Retinal pigment epithelial cell (primary cell): ENCODE measurements at regions not wholly inside any gene's neighbourhood (a gene's known extent, or its start where the extent isn't known, plus 50 kb on each side); places are given as distances from the start of the nearest gene placed in this dataset.

Experiments used
- DNase-seq: peaks from one replicate; pipeline ENCODE4 v3.0.0-alpha.2; 2010; ENCODE audit warnings: low read depth
- H3K4me3 ChIP-seq: 2 replicates; pipeline ENCODE4 v1.5.1; 2011; ENCODE audit warnings: mild to moderate bottlenecking, low read length, control low read depth, moderate library complexity
- CTCF ChIP-seq: conservative IDR thresholded peaks from 2 replicates; pipeline ENCODE4 v1.5.1; 2011; ENCODE audit warnings: low read depth, low read length, control low read depth, inconsistent platforms

- DNase-seq, result no peak
- H3K4me3 ChIP-seq, result no peak overlapping the region
- no peak for TF ChIP-seq CTCF
Observed at GRCh38 chr12:67794161-67794560, 145.6 kb downstream of the DYRK2 start.

- DNase-seq, result no peak
- no peak for TF ChIP-seq CTCF
Observed at GRCh38 chr12:67795236-67795635, 146.7 kb downstream of the DYRK2 start.

GRCh38 chr12:67797185-67797741, 148.7 kb downstream of the DYRK2 start:
- H3K4me3 ChIP-seq, result no peak overlapping the region
- no peak for TF ChIP-seq CTCF
- no peak for DNase-seq

More at GRCh38 chr12:67795236-67795635, 146.7 kb downstream of the DYRK2 start:
- H3K4me3 ChIP-seq, result no peak overlapping the region

GRCh38 chr12:67797753-67798152, 149.2 kb downstream of the DYRK2 start:
- no peak for TF ChIP-seq CTCF
- H3K4me3 ChIP-seq, result no peak overlapping the region
- no peak for DNase-seq

GRCh38 chr12:67798768-67799167, 150.2 kb downstream of the DYRK2 start:
- no peak for TF ChIP-seq CTCF
- no peak overlapping the region for H3K4me3 ChIP-seq
- DNase-seq, result no peak

- no peak overlapping the region for H3K4me3 ChIP-seq
- TF ChIP-seq CTCF, result no peak
- DNase-seq, result no peak
Observed at GRCh38 chr12:67802731-67803130, 154.2 kb downstream of the DYRK2 start.

- no peak for DNase-seq
- H3K4me3 ChIP-seq, result no peak overlapping the region
- no peak for TF ChIP-seq CTCF
Observed at GRCh38 chr12:67803278-67803993, 154.9 kb downstream of the DYRK2 start.
